ENCODE measurements at regions not wholly inside any gene's neighbourhood (a gene's known extent, or its start where the extent isn't known, plus 50 kb on each side); places are given as distances from the start of the nearest gene placed in this dataset.

DNA sequence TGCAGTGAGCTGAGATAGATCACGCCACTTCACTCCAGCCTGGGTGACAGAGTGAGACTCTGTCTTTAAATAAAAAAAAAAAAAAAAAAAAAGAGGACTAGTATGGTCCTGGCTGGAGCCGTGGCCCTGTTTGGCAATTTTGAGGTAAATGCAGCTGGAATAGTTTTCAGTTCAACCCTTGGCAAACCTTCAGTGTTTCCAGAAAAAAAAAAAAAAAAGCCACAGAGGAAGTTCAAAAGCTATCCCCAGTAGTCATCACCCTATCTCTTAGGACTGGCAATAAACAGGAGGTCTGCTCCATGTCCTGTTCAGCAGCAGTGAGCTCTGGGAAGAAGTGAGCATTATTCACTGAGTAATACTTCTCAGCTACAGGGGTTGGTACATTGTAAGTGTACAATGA lies 56.8 kb upstream of the ERRFI1 start:
- H3K4me2 ChIP-seq (ENCODE audit: insufficient read depth, low read length) = no peak overlapping the region
- no peak overlapping the region for H3K4me3 ChIP-seq (ENCODE audit: insufficient read depth, low read length)
- H3K27ac ChIP-seq (ENCODE audit: low read depth, low read length) = peak overlapping the region; percentile 95
- H4K20me1 ChIP-seq (ENCODE audit: insufficient read depth, low read length) = no peaks in the 10 kb centered on the region
- peak; percentile 82 for DNase-seq (ENCODE audit: insufficient read length, low spot score, missing footprints)
- H3K9me3 ChIP-seq (ENCODE audit: low read depth, low read length) = no peaks in the 10 kb centered on the region
- H3K36me3 ChIP-seq (ENCODE audit: insufficient read depth, low read length) = no peaks in the 10 kb centered on the region
- H3K4me1 ChIP-seq (ENCODE audit: insufficient read depth, low read length) = peaks cover 27% of the 10 kb centered on the region
- no peak overlapping the region for H2AFZ ChIP-seq (ENCODE audit: low read length)
- TF ChIP-seq, protein P1, sequence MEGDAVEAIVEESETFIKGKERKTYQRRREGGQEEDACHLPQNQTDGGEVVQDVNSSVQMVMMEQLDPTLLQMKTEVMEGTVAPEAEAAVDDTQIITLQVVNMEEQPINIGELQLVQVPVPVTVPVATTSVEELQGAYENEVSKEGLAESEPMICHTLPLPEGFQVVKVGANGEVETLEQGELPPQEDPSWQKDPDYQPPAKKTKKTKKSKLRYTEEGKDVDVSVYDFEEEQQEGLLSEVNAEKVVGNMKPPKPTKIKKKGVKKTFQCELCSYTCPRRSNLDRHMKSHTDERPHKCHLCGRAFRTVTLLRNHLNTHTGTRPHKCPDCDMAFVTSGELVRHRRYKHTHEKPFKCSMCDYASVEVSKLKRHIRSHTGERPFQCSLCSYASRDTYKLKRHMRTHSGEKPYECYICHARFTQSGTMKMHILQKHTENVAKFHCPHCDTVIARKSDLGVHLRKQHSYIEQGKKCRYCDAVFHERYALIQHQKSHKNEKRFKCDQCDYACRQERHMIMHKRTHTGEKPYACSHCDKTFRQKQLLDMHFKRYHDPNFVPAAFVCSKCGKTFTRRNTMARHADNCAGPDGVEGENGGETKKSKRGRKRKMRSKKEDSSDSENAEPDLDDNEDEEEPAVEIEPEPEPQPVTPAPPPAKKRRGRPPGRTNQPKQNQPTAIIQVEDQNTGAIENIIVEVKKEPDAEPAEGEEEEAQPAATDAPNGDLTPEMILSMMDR (IDR thresholded peaks at IDR 0.05; ENCODE audit: extremely low read depth, low read depth, low read length) = no peak
- no peaks in the 10 kb centered on the region for H3K27me3 ChIP-seq (ENCODE audit: insufficient read depth, low read length)
- H3K79me2 ChIP-seq (ENCODE audit: insufficient read depth, low read length) = no peaks in the 10 kb centered on the region

DNA sequence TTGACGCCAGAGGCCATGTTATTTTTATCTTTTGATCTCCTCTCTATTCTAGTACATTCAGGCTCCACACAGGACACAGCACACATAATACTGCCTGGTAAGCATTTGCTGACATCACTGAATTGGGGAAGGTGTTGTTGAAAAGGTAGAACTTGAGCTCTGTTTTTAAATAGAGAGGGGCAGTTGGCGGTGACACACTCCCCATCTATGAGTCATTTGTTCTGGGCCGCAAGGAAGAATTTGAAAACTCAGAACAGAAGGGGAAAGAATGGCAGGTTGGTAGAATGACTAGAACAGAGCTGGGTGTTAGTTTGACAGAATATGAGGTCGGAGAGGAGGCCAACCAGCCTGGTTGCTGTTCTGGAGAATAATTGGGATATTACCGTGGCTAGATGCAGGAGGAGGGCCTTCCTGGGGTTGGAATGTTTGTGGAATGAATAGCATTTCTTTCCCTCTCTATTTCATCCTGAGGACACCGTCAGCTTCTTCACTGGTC lies 52.1 kb upstream of the ERRFI1 start:
- H3K27me3 ChIP-seq (ENCODE audit: insufficient read depth, low read length) = no peaks in the 10 kb centered on the region
- peak; percentile 27 for DNase-seq (ENCODE audit: insufficient read length, low spot score, missing footprints)
- peak overlapping the region; percentile 23 for H3K4me3 ChIP-seq (ENCODE audit: insufficient read depth, low read length)
- H3K4me1 ChIP-seq (ENCODE audit: insufficient read depth, low read length) = peaks cover 42% of the 10 kb centered on the region
- H3K36me3 ChIP-seq (ENCODE audit: insufficient read depth, low read length) = no peaks in the 10 kb centered on the region
- peak overlapping the region; percentile 50 for H2AFZ ChIP-seq (ENCODE audit: low read length)
- no peaks in the 10 kb centered on the region for H3K9me3 ChIP-seq (ENCODE audit: low read depth, low read length)
- no peaks in the 10 kb centered on the region for H4K20me1 ChIP-seq (ENCODE audit: insufficient read depth, low read length)
- H3K27ac ChIP-seq (ENCODE audit: low read depth, low read length) = peak overlapping the region; percentile 84
- peak overlapping the region; percentile 62 for H3K4me2 ChIP-seq (ENCODE audit: insufficient read depth, low read length)
- no peaks in the 10 kb centered on the region for H3K79me2 ChIP-seq (ENCODE audit: insufficient read depth, low read length)
- TF ChIP-seq, protein P1 (IDR thresholded peaks at IDR 0.05; ENCODE audit: extremely low read depth, low read depth, low read length) = no peak

DNA sequence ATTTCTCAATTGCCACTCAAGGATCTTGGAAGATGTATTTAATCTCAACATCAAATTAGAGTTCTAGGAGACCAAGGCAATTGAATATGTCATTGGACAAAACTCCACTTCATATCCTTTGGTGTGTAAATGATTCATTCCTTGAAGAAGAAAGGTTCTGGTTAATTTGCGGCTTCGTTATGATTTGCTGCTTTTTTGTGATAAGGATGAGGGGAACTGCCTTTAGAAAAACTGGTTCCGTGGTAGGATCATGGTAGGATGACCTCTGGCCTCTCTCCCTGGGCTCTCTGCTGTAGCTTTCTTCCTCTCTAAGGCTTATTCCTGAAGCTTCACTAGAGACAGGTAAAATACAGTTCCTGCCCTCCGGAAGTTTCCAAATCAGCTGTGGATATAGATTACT lies 51.5 kb upstream of the ERRFI1 start:
- Histone ChIP-seq H3K9me3 (ENCODE audit: low read depth, low read length) (no peaks in the 10 kb centered on the region), H2AFZ (ENCODE audit: low read length) (no peak overlapping the region), H3K4me3 (ENCODE audit: insufficient read depth, low read length) (no peak overlapping the region), H3K27ac (ENCODE audit: low read depth, low read length) (peak overlapping the region; percentile 84), H3K36me3 (ENCODE audit: insufficient read depth, low read length) (no peaks in the 10 kb centered on the region), H4K20me1 (ENCODE audit: insufficient read depth, low read length) (no peaks in the 10 kb centered on the region), H3K4me1 (ENCODE audit: insufficient read depth, low read length) (peaks cover 39% of the 10 kb centered on the region), H3K79me2 (ENCODE audit: insufficient read depth, low read length) (no peaks in the 10 kb centered on the region), H3K27me3 (ENCODE audit: insufficient read depth, low read length) (no peaks in the 10 kb centered on the region), H3K4me2 (ENCODE audit: insufficient read depth, low read length) (peak overlapping the region; percentile 20)
- TF ChIP-seq, protein P1 (IDR thresholded peaks at IDR 0.05; ENCODE audit: extremely low read depth, low read depth, low read length) = no peak
- no peak for DNase-seq (ENCODE audit: insufficient read length, low spot score, missing footprints)

DNA sequence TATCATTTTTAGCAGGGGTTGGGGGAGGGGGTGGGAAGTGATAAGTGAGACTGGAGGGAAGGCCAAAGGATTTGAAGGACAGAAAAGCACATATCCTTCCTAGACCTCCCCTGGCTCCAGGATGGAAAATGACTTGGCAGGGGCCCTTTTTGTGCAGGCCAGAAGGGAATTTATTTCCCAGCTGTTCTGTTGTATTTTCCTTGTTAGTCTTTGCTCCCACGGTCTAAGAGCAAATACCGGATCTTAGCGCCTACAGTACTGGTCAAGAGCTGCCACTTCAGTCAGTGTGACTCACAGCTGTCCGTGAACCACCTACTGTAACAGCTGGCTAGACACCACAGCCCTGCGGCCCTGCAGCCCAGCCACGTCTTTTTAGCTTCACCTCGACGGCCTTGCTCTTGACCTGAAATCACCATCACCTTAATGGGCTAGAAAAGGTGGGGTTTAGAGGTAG lies 51.0 kb upstream of the ERRFI1 start:
- DNase-seq (ENCODE audit: insufficient read length, low spot score, missing footprints) = peak; percentile 88
- Histone ChIP-seq H3K9me3 (ENCODE audit: low read depth, low read length) (no peaks in the 10 kb centered on the region), H3K4me2 (ENCODE audit: insufficient read depth, low read length) (peak overlapping the region; percentile 20), H3K79me2 (ENCODE audit: insufficient read depth, low read length) (no peaks in the 10 kb centered on the region), H3K4me1 (ENCODE audit: insufficient read depth, low read length) (peaks cover 39% of the 10 kb centered on the region), H3K36me3 (ENCODE audit: insufficient read depth, low read length) (no peaks in the 10 kb centered on the region), H4K20me1 (ENCODE audit: insufficient read depth, low read length) (no peaks in the 10 kb centered on the region), H3K27ac (ENCODE audit: low read depth, low read length) (peak overlapping the region; percentile 84), H2AFZ (ENCODE audit: low read length) (no peak overlapping the region), H3K27me3 (ENCODE audit: insufficient read depth, low read length) (no peaks in the 10 kb centered on the region), H3K4me3 (ENCODE audit: insufficient read depth, low read length) (no peak overlapping the region)
- TF ChIP-seq, protein P1 (IDR thresholded peaks at IDR 0.05; ENCODE audit: extremely low read depth, low read depth, low read length) = no peak
